ENCODE measurements at regions not wholly inside any gene's neighbourhood (a gene's known extent, or its start where the extent isn't known, plus 50 kb on each side); places are given as distances from the start of the nearest gene placed in this dataset.

- TF ChIP-seq POLR2A (IDR thresholded peaks at IDR 0.05): no peak
- TF ChIP-seq CTCF (IDR thresholded peaks at IDR 0.05): no peak
These were observed 294.1 kb downstream of the KCNRG start for GRCh38 chr13:50309318-50309717.

All from heart left ventricle (tissue), 13 donors.